ENCODE measurements at regions not wholly inside any gene's neighbourhood (a gene's known extent, or its start where the extent isn't known, plus 50 kb on each side); places are given as distances from the start of the nearest gene placed in this dataset.

DNA sequence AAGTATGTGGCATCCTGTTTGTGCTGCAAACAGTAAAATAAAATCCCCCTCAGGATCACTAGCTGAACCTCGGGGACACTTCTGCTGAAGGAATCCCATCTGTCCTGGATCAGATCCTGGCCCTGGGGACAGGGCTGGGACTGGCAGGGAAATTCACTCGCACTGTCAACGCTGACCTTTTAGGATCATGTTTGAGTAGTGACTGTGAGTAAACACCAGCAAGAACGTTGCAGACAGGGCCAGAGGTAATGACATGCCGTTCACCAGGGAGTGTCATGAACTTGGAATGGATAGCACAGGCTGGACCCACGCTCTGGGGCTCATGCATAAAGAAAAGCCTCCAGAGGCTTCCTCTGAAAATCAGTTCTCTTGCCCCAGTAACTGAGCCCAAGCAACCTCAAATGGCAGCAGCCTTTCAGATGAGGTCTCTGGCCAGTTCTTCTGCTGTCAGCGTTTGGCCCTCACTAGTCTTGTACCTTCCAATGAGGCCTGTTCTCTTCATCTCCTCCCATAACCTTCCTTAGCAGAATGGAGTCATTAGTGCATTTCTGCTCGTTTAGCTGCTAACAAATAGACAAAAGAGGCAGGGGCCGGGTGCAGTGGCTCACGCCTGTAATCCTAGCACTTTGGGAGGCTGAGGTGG, 51.0 kb upstream of the BARX2 start:
- intact Hi-C loops (cut with DNase I), result no loop called here
- no peak for DNase-seq (ENCODE audit: low spot score)

DNA sequence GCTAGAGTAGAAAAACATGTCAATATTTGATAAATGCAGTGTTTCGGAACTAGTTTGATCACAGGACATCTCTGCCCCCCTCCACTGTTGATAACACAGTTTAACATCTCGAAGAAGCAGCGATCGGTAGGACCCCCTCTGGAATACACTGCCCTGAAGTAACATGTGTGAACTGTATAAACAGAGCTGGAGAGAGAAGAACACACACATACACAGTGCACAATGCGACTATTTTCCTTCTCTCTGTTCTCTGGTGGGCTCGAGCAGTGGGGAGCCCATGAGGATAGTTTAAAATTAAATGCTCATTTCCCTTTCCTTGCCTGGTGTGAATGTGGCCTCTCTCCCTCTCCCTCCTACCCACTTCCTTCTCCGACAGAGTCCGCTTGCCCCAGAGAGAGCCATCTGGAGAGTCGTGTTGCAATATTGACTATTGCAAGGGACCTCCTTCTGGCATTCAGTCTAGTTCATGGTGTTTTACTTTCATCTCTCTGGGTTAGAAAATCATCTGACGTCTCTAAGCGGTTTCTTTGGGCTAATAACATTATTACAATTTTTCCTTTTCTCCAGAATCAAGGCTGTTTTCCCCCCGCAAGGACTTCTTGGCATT, 51.6 kb upstream of the BARX2 start:
- no peak for DNase-seq (ENCODE audit: low spot score)

DNA sequence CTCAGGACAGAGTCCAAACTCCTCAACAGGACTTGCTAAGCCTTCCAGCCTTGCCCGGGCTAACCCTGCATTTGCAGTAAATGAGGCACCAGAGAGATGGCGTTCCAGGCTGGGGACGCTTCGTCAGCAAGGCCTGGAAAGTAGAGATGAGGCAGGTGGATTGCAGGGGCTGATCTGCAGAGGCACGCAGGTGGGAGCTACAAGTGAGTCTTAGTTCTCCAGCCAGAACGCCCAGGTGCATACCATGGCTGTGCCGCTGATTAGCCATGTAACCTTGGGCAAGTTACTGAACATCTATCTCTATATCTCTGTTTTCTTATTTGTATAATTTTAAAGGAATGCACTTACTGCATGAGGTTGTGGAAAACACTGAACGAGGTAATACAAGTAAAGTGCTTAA, 52.7 kb upstream of the BARX2 start:
- intact Hi-C loops (cut with DNase I), result no loop called here

More for the DNA sequence above, 51.6 kb upstream of the BARX2 start:
- intact Hi-C loops (cut with DNase I), result no loop called here

DNA sequence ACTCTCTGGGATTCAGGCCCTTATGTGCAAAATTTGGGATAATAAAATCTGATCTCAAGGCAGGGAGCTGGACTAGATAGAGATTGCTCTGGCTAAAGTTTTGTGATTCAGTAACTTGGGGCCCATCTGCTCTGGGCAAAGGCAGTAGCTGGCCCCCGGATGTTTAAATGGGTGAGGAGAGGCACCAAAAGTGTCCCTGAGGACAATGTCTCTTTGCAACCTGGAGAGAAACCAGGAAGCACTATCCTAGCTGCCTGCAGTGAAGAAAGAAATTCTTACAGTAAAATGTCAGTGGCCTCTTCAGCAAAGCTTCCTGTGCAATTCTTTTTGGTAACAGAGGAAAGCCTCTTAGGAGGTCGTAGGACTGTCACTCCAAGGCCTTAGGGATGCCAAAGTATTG, 54.6 kb upstream of the BARX2 start:
- intact Hi-C loops (cut with DNase I), result no loop called here
- no peak for DNase-seq (ENCODE audit: low spot score)

More for the DNA sequence above, 52.7 kb upstream of the BARX2 start:
- no peak for DNase-seq (ENCODE audit: low spot score)

DNA sequence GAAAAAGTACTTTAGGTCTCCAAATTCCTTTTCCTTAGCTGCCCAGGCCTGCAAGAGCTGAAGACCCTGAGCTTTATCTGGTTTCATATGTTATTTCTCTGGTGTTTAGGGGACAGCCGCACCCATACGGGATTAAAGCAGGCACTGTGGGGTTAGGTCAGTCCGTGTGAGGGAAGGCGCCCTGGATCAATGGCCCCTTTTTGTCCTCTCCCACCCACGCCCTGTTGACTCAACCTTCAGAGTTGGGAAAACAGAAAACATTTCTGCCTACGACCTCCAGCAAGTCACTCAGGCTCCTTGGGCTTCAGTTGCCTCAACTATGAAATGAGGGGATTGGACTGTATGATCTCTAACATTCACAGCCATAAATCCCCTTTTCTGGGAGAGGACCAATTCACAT, 55.2 kb upstream of the BARX2 start:
- intact Hi-C loops (cut with DNase I), result no loop called here
- no peak for DNase-seq (ENCODE audit: low spot score)

DNA sequence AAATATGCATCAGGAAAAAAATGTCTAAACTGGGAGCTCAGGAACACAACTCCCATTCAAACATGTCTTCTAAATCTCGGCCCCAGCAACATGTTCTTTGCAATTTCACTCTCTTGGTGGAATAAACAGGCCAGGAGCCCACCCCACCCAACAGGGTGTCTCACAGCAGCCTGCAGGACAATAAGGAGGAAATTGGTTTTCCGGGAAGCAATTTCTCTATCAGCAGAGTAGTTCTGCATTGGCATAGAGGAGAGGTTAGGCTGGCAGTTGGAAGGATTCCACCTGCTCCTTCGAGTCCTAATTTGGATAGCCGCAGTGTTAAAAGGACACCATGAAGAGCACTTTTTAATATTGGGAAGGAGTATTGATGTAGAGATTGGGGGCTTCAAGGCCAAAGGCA, 55.9 kb upstream of the BARX2 start:
- intact Hi-C loops (cut with DNase I), result no loop called here

DNA sequence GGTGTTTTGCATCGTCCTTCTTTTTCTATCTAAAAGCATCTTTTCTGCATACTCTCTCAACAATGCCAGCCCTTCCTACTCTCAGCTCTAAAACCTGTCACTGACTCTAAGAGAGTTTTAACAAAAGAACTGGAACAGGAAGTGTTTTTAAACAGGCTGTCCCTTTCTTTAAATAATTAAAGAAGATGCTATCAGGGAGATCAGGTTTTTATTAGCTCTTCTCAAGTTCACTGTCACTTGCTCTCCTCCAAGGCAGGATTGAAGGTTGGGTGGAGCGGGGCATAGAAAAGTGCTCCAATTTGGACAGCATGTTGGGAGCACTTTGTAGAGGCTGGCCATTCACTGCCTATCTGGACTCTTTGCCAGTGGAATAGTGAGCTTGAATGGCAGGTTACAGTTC, 56.4 kb upstream of the BARX2 start:
- intact Hi-C loops (cut with DNase I), result no loop called here

More for the DNA sequence above, 55.9 kb upstream of the BARX2 start:
- no peak for DNase-seq (ENCODE audit: low spot score)

DNA sequence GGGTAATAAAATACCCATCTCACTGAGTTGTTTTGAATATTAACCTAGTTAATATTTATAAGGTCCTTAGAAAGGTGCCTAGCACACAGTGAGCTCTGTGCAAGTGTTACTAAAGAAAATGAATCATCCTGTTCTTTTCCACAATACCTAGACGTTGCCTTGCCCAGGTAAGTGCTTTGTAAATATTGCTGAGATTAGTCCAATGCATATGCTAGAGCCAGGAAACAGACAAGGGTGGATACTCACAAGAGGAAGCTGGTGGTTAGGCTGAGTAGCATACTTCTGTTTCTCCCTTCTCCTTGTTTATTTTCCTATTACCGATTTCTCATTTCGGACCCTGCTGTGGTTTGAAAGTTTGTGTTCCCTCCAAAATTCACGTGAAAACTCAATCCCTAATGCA, 58.1 kb upstream of the BARX2 start:
- intact Hi-C loops (cut with DNase I), result no loop called here

More for the DNA sequence above, 56.4 kb upstream of the BARX2 start:
- DNase-seq (ENCODE audit: low spot score), result no peak

DNA sequence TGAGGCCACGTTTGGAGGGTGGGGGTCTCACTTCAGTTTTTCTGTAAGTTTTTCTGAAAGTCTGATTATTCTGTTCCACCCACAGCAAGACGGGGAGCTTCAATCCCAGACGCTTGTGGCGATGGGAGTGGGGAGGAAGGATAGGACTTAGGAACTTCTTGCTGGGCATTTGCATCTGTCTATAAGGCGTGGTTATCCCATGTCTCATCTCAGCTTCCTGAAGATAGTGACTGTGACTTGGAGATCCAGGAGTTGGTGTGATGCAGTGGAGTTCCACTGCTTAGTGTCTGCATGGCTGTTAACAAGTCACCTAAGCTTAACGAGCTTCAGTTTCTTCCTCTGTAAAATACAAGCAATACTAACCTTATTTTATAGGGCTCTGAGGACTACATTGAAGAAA, 58.9 kb upstream of the BARX2 start:
- DNase-seq (ENCODE audit: low spot score), result no peak
- intact Hi-C loops (cut with DNase I), result no loop called here

More for the DNA sequence above, 58.1 kb upstream of the BARX2 start:
- DNase-seq (ENCODE audit: low spot score), result no peak

DNA sequence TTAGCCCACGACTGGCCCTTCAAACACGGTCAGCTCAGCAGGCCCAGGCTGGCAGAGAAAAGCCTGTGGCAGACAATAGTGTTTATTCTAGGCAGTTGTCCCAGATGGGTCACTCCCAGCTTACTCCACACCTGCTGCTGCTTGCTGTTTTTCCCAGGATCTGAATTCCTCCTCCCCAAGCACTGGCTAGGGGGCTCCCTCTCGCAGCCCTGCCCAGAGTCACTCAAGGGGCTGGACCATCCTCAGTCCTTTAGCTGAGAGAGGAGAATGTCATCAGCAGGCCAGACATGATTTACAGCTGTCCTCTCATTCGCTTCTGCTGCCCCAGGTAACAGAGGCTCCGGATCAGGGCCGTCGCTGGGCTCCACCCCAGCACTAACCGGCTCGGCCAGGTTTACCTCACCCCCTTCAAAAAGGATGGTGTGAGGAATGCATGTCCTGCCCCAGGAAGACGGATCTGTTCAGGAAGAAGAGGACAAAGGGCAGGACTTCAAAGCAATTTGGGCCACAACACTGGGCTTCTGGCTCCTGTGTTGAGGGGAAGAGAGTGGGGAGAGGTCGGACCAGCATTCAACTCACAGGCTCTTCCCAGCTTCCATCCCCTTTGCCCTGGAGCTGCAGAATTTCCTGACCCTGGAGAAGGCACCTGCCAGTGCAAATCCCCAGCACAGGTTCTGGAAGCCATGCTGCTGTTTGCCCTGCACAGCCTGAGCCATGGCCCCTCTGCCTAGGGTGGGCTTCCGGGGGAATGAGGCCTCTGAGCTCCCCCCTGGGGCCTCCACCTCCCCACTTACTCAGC, 59.7 kb upstream of the BARX2 start:
- intact Hi-C loops (cut with DNase I), result no loop called here
- DNase-seq (ENCODE audit: low spot score), result no peak

DNA sequence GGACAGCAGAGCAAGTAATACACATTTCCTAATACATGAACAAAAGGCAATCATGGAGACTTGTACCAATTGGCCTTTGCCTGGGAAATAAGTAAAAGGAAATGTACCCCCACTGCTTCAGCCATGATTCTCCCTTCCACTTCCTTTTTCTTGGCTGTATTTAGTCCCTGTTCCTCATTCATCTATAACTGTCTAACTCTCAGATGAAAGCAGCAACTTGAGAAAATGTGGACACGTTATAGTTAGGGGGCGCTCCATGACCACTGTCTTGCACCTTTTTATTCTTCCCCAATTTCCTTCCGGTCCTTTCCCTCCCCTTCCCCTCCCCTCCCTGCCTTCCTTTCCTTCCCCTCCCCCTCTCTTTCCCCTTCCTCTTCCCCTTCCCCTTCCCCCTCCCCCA, 61.3 kb upstream of the BARX2 start:
- intact Hi-C loops (cut with DNase I), result no loop called here
- no peak for DNase-seq (ENCODE audit: low spot score)

DNA sequence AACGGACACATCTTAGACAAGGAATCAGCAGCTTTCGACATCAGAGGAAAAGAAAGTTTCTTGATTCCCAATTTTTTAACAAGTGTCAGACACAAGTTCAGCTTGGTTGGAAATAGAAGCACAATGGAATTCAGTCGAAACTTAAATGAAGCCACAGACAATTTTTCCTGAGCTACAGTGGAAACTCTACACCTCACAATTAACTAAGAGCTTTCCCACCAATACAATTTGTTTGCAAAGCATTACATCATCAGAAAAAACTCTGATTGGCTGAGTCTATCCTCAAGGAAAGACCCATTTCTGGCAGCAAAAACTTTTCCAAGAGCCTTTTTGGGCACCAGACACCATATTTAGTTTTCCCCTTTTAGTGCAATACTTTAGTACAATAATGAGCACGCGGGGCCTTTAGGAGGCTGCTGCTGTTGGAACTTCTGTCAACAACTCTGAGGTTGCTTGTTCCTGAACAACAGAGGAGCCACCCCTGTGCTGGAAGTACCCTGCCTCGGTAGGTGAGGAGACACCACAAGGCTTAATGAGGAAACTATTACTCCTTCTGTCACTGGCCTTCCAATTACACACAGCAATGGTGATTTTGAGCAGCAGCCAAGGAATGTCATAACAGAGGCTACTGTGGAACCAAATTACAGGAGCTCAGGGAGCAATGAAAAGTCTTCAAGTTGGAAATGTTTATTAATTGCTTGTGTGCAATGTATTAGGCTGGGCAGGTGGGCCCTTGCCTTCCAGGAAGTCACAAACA, 61.9 kb upstream of the BARX2 start:
- intact Hi-C loops (cut with DNase I), result no loop called here
- no peak for DNase-seq (ENCODE audit: low spot score)

DNA sequence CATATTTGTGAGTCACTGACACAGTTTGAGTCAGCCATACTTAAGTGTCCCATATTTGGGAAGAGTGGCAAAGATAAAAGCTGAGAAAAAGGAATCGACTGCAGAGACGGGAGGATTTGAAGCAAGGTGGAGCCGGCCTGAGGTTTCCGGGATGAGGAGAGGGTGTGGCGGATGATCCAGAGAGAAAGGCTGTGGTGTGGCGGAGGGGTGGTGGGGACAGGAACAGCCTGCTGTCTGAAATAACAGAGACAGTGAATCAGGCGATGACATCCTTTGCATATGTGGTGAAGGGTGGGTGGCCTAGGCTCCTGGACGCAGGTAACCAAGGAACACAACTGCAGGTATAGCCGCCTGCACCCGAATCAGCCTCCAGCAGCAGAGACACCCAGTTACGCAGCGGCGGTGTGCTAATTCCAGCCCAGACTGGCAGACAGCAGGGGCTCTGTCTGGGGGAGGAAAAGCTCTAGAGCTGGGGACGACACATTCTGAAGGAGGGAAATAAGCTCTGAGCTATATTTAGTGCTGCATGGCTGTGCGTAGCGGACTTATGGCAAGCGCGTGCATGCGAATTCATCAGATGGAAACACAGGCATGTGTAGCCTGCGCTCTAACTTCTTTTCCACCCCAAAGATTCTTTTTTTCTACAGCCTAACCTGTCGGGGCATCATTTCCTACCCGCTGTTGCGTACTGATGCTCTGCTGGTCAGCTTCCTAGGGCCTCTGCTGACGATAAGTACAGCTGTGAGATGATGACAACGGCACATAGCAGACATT, 62.7 kb upstream of the BARX2 start:
- intact Hi-C loops (cut with DNase I), result no loop called here
- no peak for DNase-seq (ENCODE audit: low spot score)

DNA sequence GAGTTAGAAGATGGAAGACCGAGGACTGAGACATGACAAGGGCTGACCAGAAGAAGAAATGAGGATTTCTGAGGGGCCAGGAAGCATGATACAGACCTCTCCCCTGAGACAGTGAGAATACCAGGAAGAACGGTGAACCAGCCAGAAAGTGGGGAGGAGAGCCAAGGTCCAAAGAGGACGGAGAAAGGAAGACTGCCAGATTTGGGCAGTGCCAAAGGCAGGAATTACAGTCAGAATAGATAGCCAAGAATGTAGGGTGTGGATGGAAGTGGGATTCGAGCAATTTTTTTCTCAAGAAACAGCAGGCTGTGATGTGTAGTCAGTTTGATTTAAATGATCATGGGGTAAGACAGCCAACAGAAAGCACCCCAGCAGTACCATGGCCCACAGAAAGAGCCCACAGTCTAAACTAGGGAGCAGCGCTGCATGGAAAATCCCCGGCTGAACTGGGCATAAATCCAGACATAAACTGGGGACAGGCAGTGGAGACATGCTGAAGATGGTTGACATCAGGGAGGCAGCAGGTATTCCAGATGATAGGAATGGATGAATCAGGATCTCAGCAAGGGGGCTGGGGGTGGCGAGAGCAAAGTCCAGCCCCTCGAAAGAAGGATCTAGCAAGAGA, 67.3 kb upstream of the BARX2 start:
- intact Hi-C loops (cut with DNase I), result loop anchor here in 1 of 2 donors (10.0 kb wide), 1 partner anchor 584 kb away; no protein-coding TSS in a partner anchor
- no peak for DNase-seq (ENCODE audit: low spot score)

DNA sequence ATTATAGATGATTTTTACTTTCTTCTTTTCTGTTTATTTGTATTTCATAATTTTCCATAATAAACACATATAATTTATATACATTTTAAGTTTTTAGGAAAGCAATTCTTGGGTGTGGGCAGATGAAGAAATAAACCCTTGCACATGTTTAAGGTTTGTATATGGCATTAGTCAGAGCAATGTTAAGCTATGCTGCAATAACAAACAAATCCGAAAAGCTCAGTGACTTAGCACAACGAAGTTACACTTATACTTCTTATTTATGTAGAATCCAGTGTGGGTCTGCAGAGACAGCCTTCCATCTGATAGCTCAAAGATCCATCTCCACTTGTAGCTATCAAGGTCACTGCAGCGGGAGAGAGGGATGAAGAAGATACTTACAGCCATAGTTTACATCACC, 68.5 kb upstream of the BARX2 start:
- DNase-seq (ENCODE audit: low spot score), result no peak
- intact Hi-C loops (cut with DNase I), result loop anchor here in 1 of 2 donors (10.0 kb wide), 1 partner anchor 582 kb away; no protein-coding TSS in a partner anchor

DNA sequence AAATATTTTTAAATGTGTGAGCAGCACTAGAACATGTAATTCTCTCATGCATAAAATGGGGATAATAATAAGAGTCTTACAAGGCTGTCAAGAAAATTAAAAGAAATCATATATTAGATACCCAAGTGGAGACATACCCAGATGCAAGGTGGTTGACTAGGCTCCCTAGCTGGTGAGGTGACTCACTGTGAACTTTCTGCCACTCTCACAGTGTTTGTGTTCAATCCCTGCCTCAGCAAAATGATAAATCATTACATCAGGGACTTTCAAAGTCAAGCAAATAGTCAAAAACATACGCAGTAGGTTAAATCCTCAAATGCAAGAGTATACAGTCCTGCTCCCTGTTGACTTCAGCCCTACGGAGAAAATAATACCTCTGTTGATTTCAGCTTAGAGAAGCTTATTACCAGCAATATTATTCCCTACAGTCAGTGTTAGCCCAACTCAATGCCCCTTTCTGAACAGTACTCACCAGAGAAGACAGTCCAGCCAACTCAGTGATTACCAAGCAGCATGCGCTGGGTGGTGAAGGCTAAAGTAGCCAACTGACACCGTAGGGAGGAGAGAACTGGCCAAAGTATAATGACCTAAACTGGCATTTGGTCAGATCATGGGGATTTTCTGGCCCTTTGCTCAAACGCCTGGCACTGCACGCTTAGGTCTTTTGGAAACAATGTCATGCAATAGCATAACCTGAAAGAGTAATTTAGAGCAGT, 73.1 kb upstream of the BARX2 start:
- no peak for DNase-seq (ENCODE audit: low spot score)
- intact Hi-C loops (cut with DNase I), result loop anchor here in 1 of 2 donors (10.0 kb wide), 1 partner anchor 578 kb away; no protein-coding TSS in a partner anchor

DNA sequence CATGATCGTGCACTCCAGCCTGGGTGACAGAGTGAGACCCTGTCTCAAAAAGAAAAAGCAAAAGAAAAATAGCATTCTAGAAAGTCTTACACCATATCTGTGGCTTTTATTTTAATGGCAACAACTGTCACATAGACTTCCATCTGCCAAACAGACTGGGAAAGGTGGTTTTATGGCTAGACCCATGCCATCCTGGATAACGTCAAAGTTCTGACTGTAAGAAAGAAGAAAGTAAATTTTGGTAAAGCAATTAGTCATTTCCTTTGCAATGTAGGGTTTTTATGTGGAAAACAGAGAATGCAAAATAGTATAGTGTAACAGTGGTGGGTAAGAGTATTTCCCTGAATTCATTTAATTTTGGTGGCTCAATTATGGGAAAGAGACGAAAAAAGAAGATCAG, 75.5 kb upstream of the BARX2 start:
- intact Hi-C loops (cut with DNase I), result loop anchor here in 1 of 2 donors (10.0 kb wide), 1 partner anchor 575 kb away; no protein-coding TSS in a partner anchor
- DNase-seq (ENCODE audit: low spot score), result no peak

DNA sequence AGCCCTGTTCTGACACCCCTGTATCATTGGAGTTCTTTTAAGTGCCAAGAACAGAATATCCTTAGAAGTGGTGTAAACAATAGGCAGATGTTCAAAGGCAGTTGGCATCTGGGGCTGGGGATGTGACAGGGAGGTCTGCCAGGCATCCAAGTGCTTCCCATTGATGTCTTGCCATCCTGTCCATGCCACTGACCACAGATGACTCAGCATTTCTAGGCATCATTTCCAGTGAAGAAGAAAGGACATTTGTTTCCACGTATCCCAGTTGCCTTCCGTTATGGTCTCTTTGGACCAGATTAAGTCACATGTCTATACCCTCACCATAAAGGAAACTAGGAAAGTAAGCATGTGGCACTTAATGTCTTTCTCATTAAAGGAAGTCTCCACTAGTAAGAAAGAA, 76.7 kb upstream of the BARX2 start:
- intact Hi-C loops (cut with DNase I), result no loop called here
- no peak for DNase-seq (ENCODE audit: low spot score)
